Large intestine (tissue), 3 donors: ENCODE measurements at regions not wholly inside any gene's neighbourhood (a gene's known extent, or its start where the extent isn't known, plus 50 kb on each side); places are given as distances from the start of the nearest gene placed in this dataset.

ENCODE experiments used
- DNase-seq, 2 donors: peaks; one replicate each; pipeline versions ENCODE4 v3.0.0 to v3.0.0-alpha.2; 2013
- H3K27ac ChIP-seq: one replicate; pipeline ENCODE4 v1.5.1; 2013; ENCODE audit warnings: low read length
- H3K27me3 ChIP-seq: 2 replicates; pipeline ENCODE4 v1.6.1; 2013; ENCODE audit warnings: low read length; ENCODE audit not compliant: control insufficient read depth, insufficient read depth
- H3K36me3 ChIP-seq: 2 replicates; pipeline ENCODE4 v1.6.1; 2013; ENCODE audit warnings: low read length; ENCODE audit not compliant: control insufficient read depth, insufficient read depth
- H3K4me1 ChIP-seq: one replicate; pipeline ENCODE4 v1.6.1; 2013; ENCODE audit warnings: low read length; ENCODE audit not compliant: control insufficient read depth, insufficient read depth
- H3K4me3 ChIP-seq: one replicate; pipeline ENCODE4 v1.5.1; 2013; ENCODE audit warnings: low read length
- H3K9me3 ChIP-seq: one replicate; pipeline ENCODE4 v1.6.1; 2013; ENCODE audit warnings: mild to moderate bottlenecking, low read depth, low read length, moderate library complexity; ENCODE audit not compliant: control insufficient read depth
- WGBS: methylation state at CpG from one replicate; pipeline ENCODE4 v1.1.5; 2013; ENCODE audit warnings: low lambda C conversion rate; ENCODE audit not compliant: insufficient coverage; 5-methylcytosine and 5-hydroxymethylcytosine counted together

DNA sequence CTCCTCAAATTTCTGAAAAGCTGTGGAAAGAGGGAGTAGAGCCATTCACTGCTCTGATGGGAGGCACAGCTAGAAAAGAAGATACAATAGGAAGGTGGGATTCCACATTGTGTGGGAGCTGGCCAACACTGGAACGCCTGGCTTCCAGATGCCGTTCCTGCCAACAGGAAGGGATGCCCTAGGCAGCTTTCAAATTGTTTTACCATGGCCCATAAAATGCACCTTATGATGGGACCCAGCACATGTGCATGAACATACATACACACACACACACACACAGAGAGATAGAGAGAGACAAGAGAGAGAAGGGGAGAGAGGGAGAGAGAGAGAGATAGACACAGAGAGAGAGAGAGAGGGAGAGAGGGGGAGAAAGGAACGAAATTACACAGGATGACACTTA is 86.1 kb upstream of the BZW1 start:
- Histone ChIP-seq H3K9me3 (no peaks in the 10 kb centered on the region), H3K27ac (no peak overlapping the region), H3K4me1 (no peaks in the 10 kb centered on the region), H3K27me3 (peaks cover 18% of the 10 kb centered on the region), H3K4me3 (no peak overlapping the region), H3K36me3 (no peaks in the 10 kb centered on the region)
- no CpG with 5 or more reads among the region's 3 CpGs for WGBS
- DNase-seq: no peak

DNA sequence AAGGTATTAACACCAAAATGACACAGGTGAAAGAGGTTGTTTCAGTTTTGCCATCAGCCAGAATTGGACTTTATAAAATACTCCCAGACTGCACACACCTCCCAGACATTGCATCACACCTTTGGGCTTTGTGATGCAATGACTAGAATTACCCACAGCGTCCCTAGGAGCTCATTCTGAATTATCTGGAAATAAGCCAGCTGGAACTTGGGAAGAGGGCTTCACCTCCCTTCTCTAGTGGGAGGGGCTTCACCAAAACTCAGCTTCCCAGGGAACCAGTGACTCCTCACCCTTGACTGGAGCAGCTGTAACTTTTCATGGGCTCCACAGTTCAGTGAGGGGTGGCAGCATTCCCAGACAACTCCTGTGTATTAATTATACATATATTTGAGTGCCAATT is 83.1 kb upstream of the BZW1 start:
- Histone ChIP-seq H3K36me3 (no peaks in the 10 kb centered on the region), H3K27me3 (peaks cover 19% of the 10 kb centered on the region), H3K27ac (no peak overlapping the region), H3K9me3 (no peaks in the 10 kb centered on the region), H3K4me3 (no peak overlapping the region), H3K4me1 (no peaks in the 10 kb centered on the region)
- WGBS: no CpG with 5 or more reads among the region's 1 CpG
- no peak for DNase-seq

DNA sequence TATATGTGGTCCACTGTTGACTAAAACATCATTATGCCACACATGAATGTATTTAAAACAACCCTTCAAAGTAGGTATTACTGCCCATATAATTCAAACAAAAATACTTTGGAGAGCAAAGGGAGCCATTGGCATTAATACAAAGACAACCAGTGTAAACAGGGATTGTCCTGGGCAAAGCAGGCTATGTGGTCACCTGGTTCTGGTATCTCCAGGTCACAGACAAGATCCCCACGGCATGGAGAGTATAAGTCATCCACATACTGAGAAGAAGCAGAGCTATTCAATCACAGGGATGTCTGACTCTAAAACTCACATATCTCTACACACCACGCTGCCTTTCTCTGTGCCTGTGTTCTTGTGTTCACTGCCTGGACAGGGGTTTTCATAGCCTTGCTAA is 81.4 kb upstream of the BZW1 start:
- no peak overlapping the region for H3K4me3 ChIP-seq
- H3K27me3 ChIP-seq: peaks cover 10% of the 10 kb centered on the region
- no peak overlapping the region for H3K27ac ChIP-seq
- DNase-seq: no peak
- WGBS: no CpG with 5 or more reads among the region's 2 CpGs
- H3K9me3 ChIP-seq: no peaks in the 10 kb centered on the region
- no peaks in the 10 kb centered on the region for H3K36me3 ChIP-seq
- no peaks in the 10 kb centered on the region for H3K4me1 ChIP-seq

DNA sequence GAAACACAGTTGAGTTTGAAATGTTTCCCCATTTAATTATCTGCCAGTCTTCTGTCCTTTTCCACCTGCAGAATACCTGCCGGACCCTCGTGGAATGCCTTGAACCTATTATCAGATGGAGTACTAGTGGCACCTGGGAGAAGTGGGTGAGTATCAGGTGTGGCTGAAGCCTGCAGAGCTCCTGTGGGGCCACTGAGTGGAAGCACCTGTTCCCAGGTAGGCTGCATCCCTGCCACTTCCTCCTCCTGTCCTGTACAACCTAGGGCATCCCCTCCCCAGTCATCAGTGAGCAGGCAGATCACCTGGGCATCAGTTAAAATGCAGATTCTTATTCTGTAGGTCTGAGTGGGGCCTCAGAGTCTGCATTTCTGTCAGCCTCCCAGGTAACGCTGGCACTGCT is 80.8 kb upstream of the BZW1 start:
- Histone ChIP-seq H3K4me3 (no peak overlapping the region), H3K27me3 (peaks cover 4% of the 10 kb centered on the region), H3K4me1 (no peaks in the 10 kb centered on the region), H3K36me3 (no peaks in the 10 kb centered on the region), H3K9me3 (no peaks in the 10 kb centered on the region), H3K27ac (no peak overlapping the region)
- DNase-seq: no peak
- WGBS: 80% methylated on average over 1 of the region's 3 CpGs

DNA sequence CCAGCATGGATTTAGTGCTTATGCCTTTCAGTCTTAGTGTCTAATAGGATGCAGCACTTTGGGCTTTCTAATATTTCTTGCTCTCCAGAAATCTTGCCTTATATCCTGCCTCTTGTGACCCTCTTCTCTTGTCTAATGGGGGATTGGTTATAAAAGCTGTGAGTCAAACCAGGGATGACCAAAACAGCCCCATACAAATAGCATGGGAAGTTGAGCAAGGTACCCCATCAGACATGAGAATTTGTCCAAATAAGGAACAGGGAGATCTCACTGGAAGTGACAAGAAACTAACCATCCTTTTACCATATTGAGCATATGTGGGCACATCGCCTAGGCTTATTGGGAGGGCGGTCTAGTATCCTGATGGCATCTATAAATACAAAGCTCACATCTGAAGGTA is 78.8 kb upstream of the BZW1 start:
- no CpG with 5 or more reads among the region's 2 CpGs for WGBS
- H3K36me3 ChIP-seq: no peaks in the 10 kb centered on the region
- no peak for DNase-seq
- no peaks in the 10 kb centered on the region for H3K9me3 ChIP-seq
- no peak overlapping the region for H3K4me3 ChIP-seq
- H3K27ac ChIP-seq: no peak overlapping the region
- peaks cover 2% of the 10 kb centered on the region for H3K27me3 ChIP-seq
- no peaks in the 10 kb centered on the region for H3K4me1 ChIP-seq

DNA sequence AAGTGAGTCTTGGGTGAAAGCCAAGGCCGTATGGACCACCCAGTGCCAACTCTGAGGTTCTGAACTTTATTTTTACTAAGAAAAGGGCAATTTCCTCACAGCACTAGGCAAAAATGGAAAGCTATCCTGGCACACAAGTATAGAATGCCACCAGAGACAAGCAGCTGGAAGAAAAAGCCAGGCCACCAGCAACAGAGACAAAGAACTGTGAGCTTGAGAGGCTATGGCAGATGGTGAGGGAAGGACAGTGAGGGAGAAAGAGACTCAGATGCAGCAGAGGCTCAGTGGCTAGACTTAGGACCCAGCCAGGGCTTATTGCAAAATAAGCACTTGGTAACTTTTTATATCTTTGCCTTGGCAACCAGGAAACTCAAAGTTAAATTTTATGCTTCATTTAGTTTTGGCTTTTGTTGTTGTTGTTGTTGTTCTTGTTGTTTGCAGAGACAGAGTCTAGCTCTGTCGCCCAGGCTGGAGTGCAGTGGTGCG is 78.0 kb upstream of the BZW1 start:
- H3K36me3 ChIP-seq: no peaks in the 10 kb centered on the region
- no peak for DNase-seq
- H3K27me3 ChIP-seq: peaks cover 2% of the 10 kb centered on the region
- H3K4me1 ChIP-seq: no peaks in the 10 kb centered on the region
- no peaks in the 10 kb centered on the region for H3K9me3 ChIP-seq
- no CpG with 5 or more reads among the region's 3 CpGs for WGBS
- no peak overlapping the region for H3K4me3 ChIP-seq
- no peak overlapping the region for H3K27ac ChIP-seq

DNA sequence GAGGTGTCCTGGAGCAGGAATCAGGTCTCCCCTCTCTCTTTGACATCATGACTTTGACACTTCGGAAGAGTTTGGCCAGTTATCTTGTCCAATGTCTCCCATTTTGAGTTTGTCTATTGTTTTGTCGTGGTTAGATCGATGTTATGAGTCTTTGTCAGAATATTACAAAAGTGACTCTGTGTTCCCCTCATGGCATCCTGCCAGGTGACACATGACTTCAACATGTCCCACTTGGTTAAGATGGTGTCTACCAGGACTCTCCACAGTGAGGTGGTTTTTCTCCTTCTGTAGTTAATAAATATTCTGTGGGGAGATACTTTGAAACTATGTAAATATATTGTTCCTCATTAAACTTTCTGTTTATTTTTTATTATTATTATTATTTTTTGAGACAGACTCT is 76.6 kb upstream of the BZW1 start:
- Histone ChIP-seq H3K36me3 (no peaks in the 10 kb centered on the region), H3K27ac (no peak overlapping the region), H3K9me3 (no peaks in the 10 kb centered on the region), H3K27me3 (peaks cover 2% of the 10 kb centered on the region), H3K4me1 (no peaks in the 10 kb centered on the region), H3K4me3 (no peak overlapping the region)
- DNase-seq: no peak
- 100% methylated on average over 2 of the region's 3 CpGs for WGBS

DNA sequence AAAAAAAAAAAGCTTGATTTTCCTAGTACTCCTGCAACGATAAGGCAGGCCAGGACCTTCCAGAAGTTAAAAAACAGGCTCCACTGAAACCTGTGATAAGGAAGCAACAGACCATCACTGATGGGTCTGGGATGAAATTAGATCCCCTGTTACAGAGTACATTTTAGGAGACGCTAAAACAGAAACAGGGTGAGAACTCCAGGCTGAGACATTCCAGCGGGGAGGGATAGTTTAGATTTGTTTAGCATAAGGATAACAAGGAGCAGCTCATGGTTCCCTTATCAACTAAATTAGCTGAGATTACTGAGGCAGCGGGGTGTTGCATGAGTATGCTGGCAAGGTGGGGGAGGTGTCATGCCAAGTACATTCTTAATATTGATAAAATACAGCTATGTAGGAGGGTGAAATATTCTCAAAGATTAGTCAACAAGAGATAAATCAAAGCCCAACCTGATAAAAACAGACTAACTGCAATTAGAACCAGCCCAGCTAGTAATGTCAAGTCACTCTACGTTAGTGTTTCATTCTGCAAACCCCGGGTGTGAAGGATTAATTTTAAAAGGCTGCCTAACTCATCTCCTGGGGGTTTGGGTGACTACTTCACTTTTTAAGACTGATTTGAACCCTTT is 75.0 kb upstream of the BZW1 start:
- no peak for DNase-seq
- WGBS: no CpG with 5 or more reads among the region's 6 CpGs

DNA sequence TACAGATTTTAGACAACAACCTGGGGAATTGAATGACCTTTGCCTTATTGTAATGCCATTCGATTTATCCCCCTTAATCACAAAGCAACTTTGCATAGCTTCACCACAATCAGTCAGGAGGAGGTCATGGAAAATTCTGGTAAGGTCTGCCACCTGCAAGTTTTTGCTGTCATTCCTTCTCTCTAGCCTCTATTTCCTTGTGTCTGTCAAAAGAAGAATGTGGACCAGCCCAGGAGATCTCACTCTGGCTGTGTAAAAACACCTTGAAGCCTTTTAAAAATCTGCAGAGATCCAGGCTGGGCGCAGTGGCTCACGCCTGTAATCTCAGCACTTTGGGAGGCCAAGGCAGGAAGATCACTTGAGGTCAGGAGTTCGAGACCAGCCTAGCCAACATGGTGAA is 74.1 kb upstream of the BZW1 start:
- Histone ChIP-seq H3K27ac (no peak overlapping the region), H3K27me3 (no peaks in the 10 kb centered on the region), H3K4me1 (peaks cover 19% of the 10 kb centered on the region), H3K9me3 (no peaks in the 10 kb centered on the region), H3K36me3 (no peaks in the 10 kb centered on the region), H3K4me3 (no peak overlapping the region)
- WGBS: no CpG with 5 or more reads among the region's 4 CpGs
- no peak for DNase-seq

More for the DNA sequence above, 75.0 kb upstream of the BZW1 start:
- Histone ChIP-seq H3K4me3 (no peak overlapping the region), H3K36me3 (no peaks in the 10 kb centered on the region), H3K9me3 (no peaks in the 10 kb centered on the region), H3K4me1 (peaks cover 10% of the 10 kb centered on the region), H3K27ac (no peak overlapping the region), H3K27me3 (peaks cover 2% of the 10 kb centered on the region)

DNA sequence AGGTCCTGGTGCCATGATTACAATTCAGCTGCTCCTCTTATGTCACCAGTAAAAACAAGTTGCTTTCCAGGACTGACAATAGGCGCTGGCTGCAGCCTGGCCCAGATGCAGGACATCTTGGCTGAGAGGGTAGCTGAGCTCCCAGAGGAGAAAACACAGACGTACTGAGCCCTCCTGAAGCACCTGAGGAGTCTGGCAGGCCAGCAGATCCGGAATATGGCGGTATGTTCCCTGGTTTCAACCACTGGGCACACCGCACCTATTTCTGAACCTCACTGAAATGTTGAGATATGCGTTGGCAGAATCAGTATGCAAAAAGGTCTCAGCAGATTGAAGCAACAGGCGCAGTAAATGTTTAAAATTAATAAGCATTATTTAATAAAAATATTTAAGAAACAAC is 73.1 kb upstream of the BZW1 start:
- no peaks in the 10 kb centered on the region for H3K36me3 ChIP-seq
- DNase-seq: no peak
- WGBS: 93% methylated on average over 2 of the region's 7 CpGs
- no peak overlapping the region for H3K27ac ChIP-seq
- no peaks in the 10 kb centered on the region for H3K9me3 ChIP-seq
- no peaks in the 10 kb centered on the region for H3K27me3 ChIP-seq
- H3K4me3 ChIP-seq: no peak overlapping the region
- peaks cover 20% of the 10 kb centered on the region for H3K4me1 ChIP-seq

DNA sequence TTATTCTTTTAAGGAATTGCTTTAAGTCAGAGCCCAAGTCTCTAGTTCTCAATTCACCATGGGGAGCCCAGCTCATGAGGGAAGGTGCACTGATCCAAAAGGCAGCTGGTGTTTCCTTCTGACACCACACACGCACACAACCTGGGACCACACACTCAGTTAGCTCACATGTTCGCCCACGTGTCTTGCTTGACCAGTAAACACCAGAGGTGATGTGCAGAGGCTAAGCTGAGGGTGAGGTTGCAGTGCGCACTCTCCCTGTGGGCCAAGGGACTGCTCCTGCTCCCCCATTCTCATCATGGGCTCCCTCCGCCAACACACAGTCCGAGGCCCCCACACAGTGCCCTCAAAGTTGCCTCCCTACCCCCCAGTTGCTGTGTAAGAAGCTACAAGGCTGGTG is 70.8 kb upstream of the BZW1 start:
- peaks cover 20% of the 10 kb centered on the region for H3K4me1 ChIP-seq
- no peaks in the 10 kb centered on the region for H3K27me3 ChIP-seq
- no peaks in the 10 kb centered on the region for H3K9me3 ChIP-seq
- H3K36me3 ChIP-seq: no peaks in the 10 kb centered on the region
- no CpG with 5 or more reads among the region's 6 CpGs for whole genome bisulfite sequencing
- H3K4me3 ChIP-seq: no peak overlapping the region
- DNase-seq: no peak
- H3K27ac ChIP-seq: no peak overlapping the region
